ENCODE measurements at regions not wholly inside any gene's neighbourhood (a gene's known extent, or its start where the extent isn't known, plus 50 kb on each side); places are given as distances from the start of the nearest gene placed in this dataset.

DNA sequence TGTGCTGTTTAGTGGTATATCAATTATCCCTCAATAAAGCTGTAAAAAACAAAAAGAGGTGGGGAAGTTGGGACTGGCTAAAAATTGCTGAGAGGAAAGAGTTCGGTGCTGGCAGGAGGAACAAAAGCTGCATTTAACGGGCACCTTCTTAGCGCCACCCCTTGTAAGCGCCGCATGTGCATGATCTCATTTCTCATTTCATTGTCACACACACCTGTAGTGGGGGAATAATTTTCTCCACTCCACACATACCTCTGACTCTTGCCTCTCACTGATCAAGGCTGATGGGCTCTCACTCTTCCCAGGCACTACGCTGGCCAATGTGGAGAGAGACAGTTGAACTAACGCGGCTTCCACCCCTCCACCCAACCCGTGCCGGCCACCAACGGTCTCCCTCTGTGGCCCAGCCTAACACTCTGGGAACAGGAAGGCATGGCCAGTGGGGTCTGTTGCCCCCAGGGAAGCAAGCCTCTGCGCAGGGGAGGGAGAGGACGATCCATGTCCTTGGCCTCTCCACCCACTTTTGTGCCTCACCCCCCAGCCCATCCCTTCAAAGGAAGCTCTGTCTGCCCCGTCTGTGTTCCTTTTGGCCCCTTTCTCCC lies 186.7 kb upstream of the SYT13 start:
- DNase-seq: no peak

DNA sequence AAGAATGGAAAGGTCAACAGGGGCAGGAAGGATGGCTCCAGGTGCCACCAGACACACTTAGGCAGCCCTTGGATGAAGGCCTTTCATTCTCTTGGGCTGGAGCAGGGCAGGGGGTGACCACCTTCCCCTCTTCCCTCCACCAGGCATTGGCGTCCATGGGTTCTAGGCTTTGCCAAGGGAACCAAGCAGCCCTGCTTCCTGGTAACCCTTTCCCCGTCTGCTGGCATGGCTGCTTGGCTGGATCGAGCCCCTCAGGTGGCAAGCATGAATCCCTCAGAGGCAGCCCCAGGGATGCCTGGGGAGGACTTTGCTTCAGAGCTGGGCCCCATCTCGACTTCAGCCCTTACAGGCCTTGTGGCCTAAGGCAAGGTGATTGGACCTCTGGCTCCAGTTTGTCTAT lies 185.1 kb upstream of the SYT13 start:
- DNase-seq: no peak

DNA sequence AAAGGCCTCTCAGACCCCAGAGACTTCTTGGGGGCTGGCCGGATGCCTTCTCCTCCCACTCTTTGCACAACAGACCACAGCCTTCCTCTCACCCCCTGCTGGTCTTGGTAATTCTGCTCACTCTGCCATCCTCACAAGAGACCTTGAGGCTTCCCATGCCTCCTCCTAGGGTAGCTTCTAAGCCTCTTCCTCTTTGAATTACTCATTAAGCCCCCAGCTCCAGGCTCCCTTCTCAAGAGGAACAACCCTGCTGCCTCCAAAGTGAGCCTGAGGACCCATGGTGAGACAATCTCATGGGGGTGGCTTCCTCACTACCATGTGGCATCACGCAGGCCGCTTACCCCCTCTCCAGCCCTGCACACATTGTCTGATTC lies 184.6 kb upstream of the SYT13 start:
- no peak for DNase-seq

DNA sequence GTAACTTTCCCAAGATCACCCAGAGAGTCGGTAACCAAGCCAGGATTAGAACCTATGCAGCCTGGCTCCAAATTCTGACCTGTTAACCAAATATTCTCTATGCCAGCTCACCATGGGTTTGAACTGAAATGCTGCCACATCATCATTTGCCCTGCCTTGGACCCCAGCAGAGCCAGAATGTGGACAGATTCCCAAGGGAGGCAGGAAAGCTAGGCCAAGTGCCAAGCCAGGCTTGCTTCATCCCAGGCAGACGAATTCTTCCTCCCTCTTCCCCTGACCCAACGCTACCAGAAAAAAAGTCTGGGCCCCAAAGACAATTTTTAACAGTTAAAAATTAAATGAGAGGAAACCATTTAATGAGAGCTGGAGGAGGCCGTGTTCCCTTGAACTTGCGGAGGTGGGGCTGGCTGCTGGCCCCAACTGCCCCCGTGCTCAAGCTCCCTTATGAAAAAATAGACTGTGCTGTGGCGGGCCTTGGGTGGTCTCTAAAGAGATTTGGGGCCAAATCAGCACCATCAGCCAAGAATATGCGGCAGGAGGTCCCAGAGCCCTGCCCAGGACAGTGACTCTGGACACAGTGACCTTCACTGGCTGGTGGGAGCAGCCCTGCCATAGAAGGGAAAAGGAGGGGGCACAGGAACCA lies 184.1 kb upstream of the SYT13 start:
- DNase-seq: no peak

GRCh38 chr11:45468267-45468856 lies 182.2 kb upstream of the SYT13 start:
- DNase-seq: no peak

DNA sequence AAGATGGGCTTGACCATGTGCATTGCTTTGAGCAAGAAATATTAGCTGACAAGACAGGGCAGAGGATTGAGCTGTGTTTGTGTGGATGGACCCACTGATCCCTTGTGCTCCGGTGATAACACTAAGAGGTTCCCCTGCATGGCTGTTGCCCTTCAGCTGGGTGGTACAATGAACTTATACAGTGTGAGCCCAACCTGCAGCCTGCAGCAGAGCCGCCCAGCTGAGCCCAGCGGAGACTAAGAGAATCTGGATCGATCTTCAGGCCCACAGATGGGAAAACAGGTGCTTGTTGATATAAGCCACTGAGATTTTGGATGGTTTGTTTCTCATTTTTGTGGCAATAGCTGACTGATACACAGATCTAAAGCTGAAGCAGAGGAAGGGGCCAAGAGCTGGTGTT lies 177.4 kb upstream of the SYT13 start:
- no peak for DNase-seq

GRCh38 chr11:45461514-45461913 lies 175.4 kb upstream of the SYT13 start:
- DNase-seq: no peak

- DNase-seq: no peak
Measured at GRCh38 chr11:45459491-45459890, 173.3 kb upstream of the SYT13 start.

- no peak for DNase-seq
Measured at GRCh38 chr11:45458269-45458668, 172.1 kb upstream of the SYT13 start.

- DNase-seq: no peak
Measured at GRCh38 chr11:45457649-45458048, 171.5 kb upstream of the SYT13 start.

DNA sequence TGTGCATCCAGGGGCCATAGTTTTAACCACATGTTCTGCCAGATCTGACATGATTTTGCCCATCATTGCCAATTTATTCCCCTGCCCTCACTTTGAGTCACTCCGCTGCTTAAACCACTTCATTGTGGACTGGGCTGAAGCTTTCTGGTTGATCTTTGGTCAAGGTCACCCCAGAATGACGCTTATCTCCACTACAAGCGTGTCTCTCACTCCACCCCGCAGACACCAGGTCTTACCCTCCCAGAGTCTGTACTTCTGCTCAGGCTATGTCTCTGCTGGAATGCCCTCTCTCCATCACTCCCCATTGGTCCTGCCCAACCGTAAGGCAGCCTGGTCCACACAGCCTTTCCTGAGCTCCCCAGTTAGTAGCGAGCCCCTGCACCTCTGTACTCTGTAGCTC lies 170.5 kb upstream of the SYT13 start:
- no peak for DNase-seq

GRCh38 chr11:45455536-45455935 lies 169.4 kb upstream of the SYT13 start:
- DNase-seq: no peak

DNA sequence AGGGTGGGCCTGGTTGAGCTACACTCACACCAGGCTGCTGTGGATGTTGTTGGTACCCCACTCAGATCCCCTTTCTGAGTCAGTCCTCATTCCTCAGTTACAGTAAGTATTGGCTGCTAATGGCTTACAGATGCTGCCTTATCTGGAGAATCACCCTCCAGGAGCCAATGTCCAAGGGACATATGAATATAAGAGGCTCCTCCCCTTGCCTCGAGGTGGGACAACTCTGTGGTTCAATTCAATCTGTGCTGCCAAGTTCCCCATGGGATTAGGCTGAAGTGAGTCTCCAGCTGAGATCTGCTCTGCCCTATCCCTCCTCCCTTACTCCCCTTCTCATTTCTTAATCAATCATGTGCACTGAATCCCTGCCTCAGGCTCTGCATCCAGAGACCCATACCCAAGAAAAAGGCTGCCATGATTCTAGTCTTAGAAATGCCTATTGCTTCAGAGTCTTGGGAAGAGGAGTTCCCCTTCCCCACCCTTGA lies 168.8 kb upstream of the SYT13 start:
- DNase-seq: no peak

- DNase-seq: no peak
Measured at GRCh38 chr11:45453721-45454120, 167.6 kb upstream of the SYT13 start.

GRCh38 chr11:45451766-45452440 lies 165.8 kb upstream of the SYT13 start:
- DNase-seq: no peak

DNA sequence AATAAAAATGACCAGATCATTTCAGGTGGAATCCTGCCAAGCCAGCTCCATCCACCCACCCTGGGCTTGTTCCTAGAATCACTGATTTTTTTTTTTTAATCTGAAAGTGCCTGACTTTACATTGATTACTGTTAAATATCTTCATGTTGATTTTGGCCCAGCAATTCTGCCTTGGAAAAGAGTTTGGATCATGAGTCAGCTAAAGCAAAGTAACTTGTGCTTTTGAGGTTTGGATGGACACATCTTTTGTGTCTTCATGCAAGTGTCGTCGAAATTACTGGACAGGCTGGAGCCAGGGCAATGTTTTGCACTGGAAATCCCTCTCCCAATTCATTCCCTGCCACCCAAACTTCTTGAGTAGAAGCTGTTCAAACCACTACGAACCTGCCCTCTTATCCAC lies 164.0 kb upstream of the SYT13 start:
- DNase-seq: no peak

- DNase-seq: no peak
Measured at GRCh38 chr11:45449036-45449601, 163.0 kb upstream of the SYT13 start.

DNA sequence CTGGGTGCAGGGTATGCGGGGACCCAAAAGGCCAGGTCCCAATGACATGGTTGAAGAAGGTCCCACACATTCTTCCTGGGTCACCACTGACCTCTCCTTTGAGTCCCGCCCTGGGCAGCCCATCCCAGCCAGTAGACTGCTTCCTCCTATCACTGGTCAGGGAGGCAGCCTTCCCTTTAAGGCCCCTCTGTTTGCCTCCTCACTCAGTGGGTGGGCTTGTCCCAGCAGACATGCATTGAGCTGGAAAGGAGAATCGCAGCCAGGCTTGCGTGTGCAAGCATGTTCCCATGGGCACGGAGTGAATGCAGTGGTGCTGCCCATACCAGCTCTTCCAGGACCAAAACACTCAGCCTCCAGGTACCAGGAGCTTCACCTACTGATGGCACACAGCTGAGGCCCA lies 162.4 kb upstream of the SYT13 start:
- DNase-seq: no peak

DNA sequence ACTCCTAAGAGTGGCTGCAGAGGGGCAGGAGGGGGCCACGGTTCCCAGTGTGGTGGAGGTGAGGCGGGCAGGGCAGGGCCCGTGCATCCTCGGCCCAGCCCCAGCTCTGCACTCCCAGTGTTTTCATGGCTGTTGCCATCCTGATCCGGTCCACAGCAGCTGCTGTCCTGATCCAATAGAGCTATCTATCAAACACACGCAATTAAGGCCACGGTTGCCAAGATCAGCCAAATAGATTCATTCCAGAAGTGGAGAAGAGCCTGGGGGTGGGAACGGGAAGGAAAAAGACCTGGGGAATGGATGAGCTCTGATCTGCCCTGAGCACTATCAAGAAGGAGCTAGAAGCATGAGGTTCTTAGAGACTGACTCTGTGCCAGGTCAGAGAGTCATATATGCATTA lies 160.9 kb upstream of the SYT13 start:
- no peak for DNase-seq

GRCh38 chr11:45446434-45446833 lies 160.3 kb upstream of the SYT13 start:
- no peak for DNase-seq

DNA sequence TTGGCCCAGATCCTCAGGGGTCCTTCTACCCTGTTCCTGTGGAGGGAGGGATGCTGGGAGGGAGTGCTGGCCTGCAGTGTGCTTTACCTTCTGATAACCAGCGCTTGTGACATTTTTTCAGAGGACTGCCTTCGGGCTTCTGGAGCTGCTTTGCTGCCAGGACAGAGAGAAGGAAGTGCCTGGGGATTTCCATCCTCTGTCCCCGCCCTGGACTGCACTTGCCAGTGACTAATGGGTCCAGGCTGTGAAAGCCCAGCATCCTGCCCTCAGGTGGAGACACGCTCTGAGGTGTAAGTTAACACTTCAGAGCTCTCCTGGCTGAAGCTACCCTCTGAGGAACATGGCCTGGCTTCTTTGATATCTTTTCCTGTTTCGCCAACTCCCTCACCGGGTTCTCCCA lies 158.7 kb upstream of the SYT13 start:
- no peak for DNase-seq

DNA sequence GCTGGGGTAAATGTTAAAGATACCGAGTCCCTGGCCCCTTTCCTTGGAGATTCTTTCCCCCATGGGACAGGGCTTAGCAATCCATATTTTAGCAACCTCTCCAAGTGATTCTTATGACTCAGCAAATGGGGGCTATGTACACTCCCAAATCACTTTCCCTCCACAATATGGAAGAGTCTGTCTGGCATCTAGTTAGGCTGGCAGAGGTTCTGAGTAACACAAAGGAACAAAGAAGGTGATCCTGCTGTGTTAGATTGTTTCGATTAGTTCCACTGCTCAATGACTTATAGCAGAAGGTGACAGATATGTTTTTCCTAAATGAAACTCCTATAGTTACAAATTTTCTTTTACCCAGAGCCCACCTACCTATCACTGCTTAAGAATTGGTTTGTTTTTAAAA lies 154.0 kb upstream of the SYT13 start:
- DNase-seq: no peak

GRCh38 chr11:45436966-45437365 lies 150.8 kb upstream of the SYT13 start:
- no peak for DNase-seq

- DNase-seq: no peak
Measured at GRCh38 chr11:45436118-45436517, 150.0 kb upstream of the SYT13 start.

Data from activated naive CD4-positive, alpha-beta T cell treated with anti-CD3 and anti-CD28 coated beads, Interleukin-2, amount 50 U/mL, for 16 hours (primary cell).